HG03521 (cell line): ENCODE measurements at regions not wholly inside any gene's neighbourhood (a gene's known extent, or its start where the extent isn't known, plus 50 kb on each side); places are given as distances from the start of the nearest gene placed in this dataset.
A peak's percentile ranks its signal among the peaks of the same experiment; 100 is the strongest.

Source experiments
- ATAC-seq: cut with Tn5 transposase; IDR thresholded peaks from one replicate; pipeline ENCODE4 v1.9.1; 2021; ENCODE audit warnings: mild to moderate bottlenecking, moderate library complexity; ENCODE audit not compliant: unreplicated experiment

DNA sequence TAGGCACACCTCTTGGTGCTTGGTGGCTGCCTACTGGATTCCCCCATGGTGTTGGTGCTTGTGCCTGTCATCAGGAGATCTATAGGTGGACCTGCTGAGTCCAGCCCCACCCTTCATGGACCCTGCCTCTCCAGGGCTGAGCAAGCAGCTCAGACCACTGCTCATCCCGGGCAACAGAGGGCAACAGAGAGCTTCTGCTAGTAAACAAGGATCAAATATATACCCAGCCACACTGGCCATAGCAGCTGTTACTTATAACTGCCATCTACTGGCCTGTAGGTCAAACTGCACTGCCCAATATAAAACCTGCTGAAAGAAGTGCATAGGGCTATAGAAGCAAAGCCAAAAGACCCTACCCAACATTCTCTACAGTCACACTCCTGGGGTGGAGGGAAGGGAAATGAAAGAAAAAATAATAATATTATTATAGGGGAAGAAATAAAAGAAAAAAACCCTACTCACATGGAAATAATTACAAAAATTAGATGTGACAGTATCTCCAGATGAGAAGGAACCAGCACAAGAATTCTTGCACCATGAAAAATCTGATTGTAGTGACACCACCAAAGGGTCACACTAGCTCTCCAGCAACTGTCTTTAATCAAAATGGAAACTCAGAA lies 54.9 kb upstream of the ZNF800 start:
- ATAC-seq, result peak; percentile 100

DNA sequence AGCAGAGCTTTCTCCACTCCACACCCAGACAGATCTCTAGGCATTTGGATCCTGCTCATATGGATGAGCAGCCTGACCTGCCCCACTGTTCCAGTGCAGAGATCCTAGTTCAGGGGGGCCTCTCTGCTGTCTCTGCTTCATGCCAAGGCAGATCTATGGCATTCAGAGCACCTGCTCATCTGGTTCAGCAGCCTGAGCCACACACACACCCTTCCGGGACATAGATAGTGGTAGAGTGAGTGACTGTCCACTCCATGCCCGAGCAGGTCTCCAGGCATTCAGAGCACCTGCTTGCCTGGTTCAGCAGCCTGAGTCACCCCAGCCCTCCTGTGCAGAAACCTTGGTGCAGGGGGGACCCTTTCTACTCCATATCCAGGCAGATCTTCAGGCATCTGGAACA lies 54.3 kb upstream of the ZNF800 start:
- ATAC-seq, result no peak
